ENCODE measurements at regions not wholly inside any gene's neighbourhood (a gene's known extent, or its start where the extent isn't known, plus 50 kb on each side); places are given as distances from the start of the nearest gene placed in this dataset.

GRCh38 chr6:100987556-100987955, 106.4 kb upstream of the ASCC3 start:
- H3K4me1 ChIP-seq (ENCODE audit: insufficient read depth, low read length) = no peaks in the 10 kb centered on the region
- H3K4me2 ChIP-seq (ENCODE audit: insufficient read depth, low read length) = no peak overlapping the region
- H4K20me1 ChIP-seq (ENCODE audit: insufficient read depth, low read length) = no peaks in the 10 kb centered on the region
- no peaks in the 10 kb centered on the region for H3K36me3 ChIP-seq (ENCODE audit: insufficient read depth, low read length)
- no peak overlapping the region for H3K4me3 ChIP-seq (ENCODE audit: insufficient read depth, low read length)
- DNase-seq (ENCODE audit: insufficient read length, low spot score, missing footprints) = no peak
- no peaks in the 10 kb centered on the region for H3K79me2 ChIP-seq (ENCODE audit: insufficient read depth, low read length)
- H3K27me3 ChIP-seq (ENCODE audit: insufficient read depth, low read length) = no peaks in the 10 kb centered on the region
- H3K9me3 ChIP-seq (ENCODE audit: low read depth, low read length) = no peaks in the 10 kb centered on the region
- H3K27ac ChIP-seq (ENCODE audit: low read depth, low read length) = no peak overlapping the region
- no peak overlapping the region for H2AFZ ChIP-seq (ENCODE audit: low read length)
- TF ChIP-seq CTCF (IDR thresholded peaks at IDR 0.05; ENCODE audit: extremely low read depth, low read depth, low read length) = no peak

- Histone ChIP-seq H3K9me3 (ENCODE audit: low read depth, low read length) (no peaks in the 10 kb centered on the region), H3K27ac (ENCODE audit: low read depth, low read length) (no peak overlapping the region), H2AFZ (ENCODE audit: low read length) (no peak overlapping the region), H3K4me1 (ENCODE audit: insufficient read depth, low read length) (no peaks in the 10 kb centered on the region), H3K27me3 (ENCODE audit: insufficient read depth, low read length) (no peaks in the 10 kb centered on the region), H3K4me3 (ENCODE audit: insufficient read depth, low read length) (no peak overlapping the region), H3K4me2 (ENCODE audit: insufficient read depth, low read length) (no peak overlapping the region), H3K36me3 (ENCODE audit: insufficient read depth, low read length) (no peaks in the 10 kb centered on the region), H4K20me1 (ENCODE audit: insufficient read depth, low read length) (no peaks in the 10 kb centered on the region), H3K79me2 (ENCODE audit: insufficient read depth, low read length) (no peaks in the 10 kb centered on the region)
- DNase-seq (ENCODE audit: insufficient read length, low spot score, missing footprints) = no peak
- TF ChIP-seq CTCF (IDR thresholded peaks at IDR 0.05; ENCODE audit: extremely low read depth, low read depth, low read length) = no peak
Observed at GRCh38 chr6:100988391-100988984, 107.4 kb upstream of the ASCC3 start.

GRCh38 chr6:100990070-100990469, 108.9 kb upstream of the ASCC3 start:
- H3K4me1 ChIP-seq (ENCODE audit: insufficient read depth, low read length) = no peaks in the 10 kb centered on the region
- H4K20me1 ChIP-seq (ENCODE audit: insufficient read depth, low read length) = no peaks in the 10 kb centered on the region
- H3K4me3 ChIP-seq (ENCODE audit: insufficient read depth, low read length) = no peak overlapping the region
- H3K27me3 ChIP-seq (ENCODE audit: insufficient read depth, low read length) = no peaks in the 10 kb centered on the region
- H2AFZ ChIP-seq (ENCODE audit: low read length) = no peak overlapping the region
- H3K79me2 ChIP-seq (ENCODE audit: insufficient read depth, low read length) = no peaks in the 10 kb centered on the region
- no peak for TF ChIP-seq CTCF (IDR thresholded peaks at IDR 0.05; ENCODE audit: extremely low read depth, low read depth, low read length)
- no peaks in the 10 kb centered on the region for H3K36me3 ChIP-seq (ENCODE audit: insufficient read depth, low read length)
- no peaks in the 10 kb centered on the region for H3K9me3 ChIP-seq (ENCODE audit: low read depth, low read length)
- H3K4me2 ChIP-seq (ENCODE audit: insufficient read depth, low read length) = no peak overlapping the region
- no peak for DNase-seq (ENCODE audit: insufficient read length, low spot score, missing footprints)
- no peak overlapping the region for H3K27ac ChIP-seq (ENCODE audit: low read depth, low read length)

- H3K4me3 ChIP-seq (ENCODE audit: insufficient read depth, low read length) = no peak overlapping the region
- no peak overlapping the region for H3K4me2 ChIP-seq (ENCODE audit: insufficient read depth, low read length)
- H3K27me3 ChIP-seq (ENCODE audit: insufficient read depth, low read length) = no peaks in the 10 kb centered on the region
- H3K79me2 ChIP-seq (ENCODE audit: insufficient read depth, low read length) = no peaks in the 10 kb centered on the region
- no peaks in the 10 kb centered on the region for H3K36me3 ChIP-seq (ENCODE audit: insufficient read depth, low read length)
- H3K9me3 ChIP-seq (ENCODE audit: low read depth, low read length) = no peaks in the 10 kb centered on the region
- H3K4me1 ChIP-seq (ENCODE audit: insufficient read depth, low read length) = no peaks in the 10 kb centered on the region
- H4K20me1 ChIP-seq (ENCODE audit: insufficient read depth, low read length) = no peaks in the 10 kb centered on the region
- H3K27ac ChIP-seq (ENCODE audit: low read depth, low read length) = no peak overlapping the region
- no peak overlapping the region for H2AFZ ChIP-seq (ENCODE audit: low read length)
- DNase-seq (ENCODE audit: insufficient read length, low spot score, missing footprints) = no peak
- TF ChIP-seq CTCF (IDR thresholded peaks at IDR 0.05; ENCODE audit: extremely low read depth, low read depth, low read length) = no peak
Observed at GRCh38 chr6:100996409-100996808, 115.3 kb upstream of the ASCC3 start.
